Tibial nerve (tissue), 4 donors: ENCODE measurements at regions not wholly inside any gene's neighbourhood (a gene's known extent, or its start where the extent isn't known, plus 50 kb on each side); places are given as distances from the start of the nearest gene placed in this dataset.

Experiments used
- DNase-seq, 2 donors: peaks; one replicate each; pipeline ENCODE4 v3.0.0-alpha.2; 2019; ENCODE audit warnings: low spot score in 2 of 2
- H3K27ac ChIP-seq, 4 donors: fragments of 200-600 bp; sonication (generic) in 3 of 4; one replicate each; pipeline ENCODE4 v1.5.1; 2017 to 2019; ENCODE audit warnings: mild to moderate bottlenecking in 1 of 4
- H3K27me3 ChIP-seq, 2 donors: fragments of 200-600 bp; sonication (generic) in 1 of 2; one replicate each; pipeline versions ENCODE4 v1.5.1 to v1.6.0; 2017 to 2019
- H3K36me3 ChIP-seq, 3 donors: fragments of 200-600 bp; sonication (generic); one replicate each; pipeline ENCODE4 v1.5.1; 2018 to 2019
- H3K4me1 ChIP-seq, 4 donors: fragments of 200-600 bp; sonication (generic) in 3 of 4; one replicate each; pipeline ENCODE4 v1.5.1; 2017 to 2019
- H3K4me3 ChIP-seq, 4 donors: fragments of 200-600 bp; sonication (generic) in 3 of 4; one replicate each; pipeline ENCODE4 v1.5.1; 2017 to 2019; ENCODE audit warnings: mild to moderate bottlenecking in 1 of 4, moderate library complexity in 1 of 4
- H3K9me3 ChIP-seq, 4 donors: fragments of 200-600 bp; sonication (generic) in 3 of 4; one replicate each; pipeline ENCODE4 v1.5.1; 2017 to 2019
- EP300 ChIP-seq, 2 donors: sonication (generic); formaldehyde crosslinking; IDR thresholded peaks; one replicate each; pipeline ENCODE4 v1.6.1; 2017; ENCODE audit warnings: antibody characterized with exemption in 2 of 2, mild to moderate bottlenecking in 1 of 2
- POLR2A ChIP-seq, 2 donors: fragments of 450-650 bp; IDR thresholded peaks; one replicate each; pipeline ENCODE4 v1.6.1; 2017; ENCODE audit warnings: antibody characterized with exemption in 2 of 2, mild to moderate bottlenecking in 2 of 2, moderate library complexity in 2 of 2
- WGBS, 2 donors: methylation state at CpG; one replicate each; pipeline ENCODE4 v1.1.5; 2018; 5-methylcytosine and 5-hydroxymethylcytosine counted together
- TF ChIP-seq, protein P1 (sequence below), 5 experiments: fragments of 200-600 bp in 3 of 5; fragments of 450-650 bp in 2 of 5; sonication (generic) in 3 of 5; IDR thresholded peaks; one replicate each; pipeline ENCODE4 v1.5.1; 2016 to 2019; ENCODE audit warnings: antibody characterized with exemption in 5 of 5, mild to moderate bottlenecking in 3 of 5, moderate library complexity in 2 of 5

DNA sequence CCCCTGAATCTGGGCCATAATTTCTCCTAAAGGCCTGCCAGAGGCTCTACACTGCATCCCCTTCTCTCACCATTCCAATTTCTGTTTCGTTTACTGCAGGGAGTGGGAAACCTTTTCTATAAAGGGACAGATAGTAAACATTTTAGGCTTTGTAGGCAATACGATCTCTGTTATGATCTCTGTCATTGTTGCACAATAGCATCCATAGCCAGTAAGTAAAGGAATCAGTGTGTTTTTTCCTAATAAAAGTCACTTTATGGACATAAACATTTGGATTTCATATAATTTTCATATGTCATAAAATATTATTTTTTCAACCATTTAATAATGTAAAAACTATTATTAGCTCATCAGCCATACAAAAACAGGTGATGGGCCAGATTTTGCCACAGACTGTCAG lies 531.7 kb downstream of the DSC3 start:
- no peak for DNase-seq
- no peaks in the 10 kb centered on the region for H3K4me1 ChIP-seq
- no peaks in the 10 kb centered on the region for H3K36me3 ChIP-seq
- no peak overlapping the region for H3K27ac ChIP-seq
- no peak overlapping the region for H3K4me3 ChIP-seq
- WGBS, 2 donors: 64 to 79% methylated on average over 2 of the region's 2 CpGs
- no peak for TF ChIP-seq EP300 (IDR thresholded peaks at IDR 0.05)
- no peak for TF ChIP-seq POLR2A (IDR thresholded peaks at IDR 0.05)
- TF ChIP-seq, protein P1, sequence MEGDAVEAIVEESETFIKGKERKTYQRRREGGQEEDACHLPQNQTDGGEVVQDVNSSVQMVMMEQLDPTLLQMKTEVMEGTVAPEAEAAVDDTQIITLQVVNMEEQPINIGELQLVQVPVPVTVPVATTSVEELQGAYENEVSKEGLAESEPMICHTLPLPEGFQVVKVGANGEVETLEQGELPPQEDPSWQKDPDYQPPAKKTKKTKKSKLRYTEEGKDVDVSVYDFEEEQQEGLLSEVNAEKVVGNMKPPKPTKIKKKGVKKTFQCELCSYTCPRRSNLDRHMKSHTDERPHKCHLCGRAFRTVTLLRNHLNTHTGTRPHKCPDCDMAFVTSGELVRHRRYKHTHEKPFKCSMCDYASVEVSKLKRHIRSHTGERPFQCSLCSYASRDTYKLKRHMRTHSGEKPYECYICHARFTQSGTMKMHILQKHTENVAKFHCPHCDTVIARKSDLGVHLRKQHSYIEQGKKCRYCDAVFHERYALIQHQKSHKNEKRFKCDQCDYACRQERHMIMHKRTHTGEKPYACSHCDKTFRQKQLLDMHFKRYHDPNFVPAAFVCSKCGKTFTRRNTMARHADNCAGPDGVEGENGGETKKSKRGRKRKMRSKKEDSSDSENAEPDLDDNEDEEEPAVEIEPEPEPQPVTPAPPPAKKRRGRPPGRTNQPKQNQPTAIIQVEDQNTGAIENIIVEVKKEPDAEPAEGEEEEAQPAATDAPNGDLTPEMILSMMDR (IDR thresholded peaks at IDR 0.05): no peak
- H3K9me3 ChIP-seq: no peaks in the 10 kb centered on the region
- no peaks in the 10 kb centered on the region for H3K27me3 ChIP-seq

DNA sequence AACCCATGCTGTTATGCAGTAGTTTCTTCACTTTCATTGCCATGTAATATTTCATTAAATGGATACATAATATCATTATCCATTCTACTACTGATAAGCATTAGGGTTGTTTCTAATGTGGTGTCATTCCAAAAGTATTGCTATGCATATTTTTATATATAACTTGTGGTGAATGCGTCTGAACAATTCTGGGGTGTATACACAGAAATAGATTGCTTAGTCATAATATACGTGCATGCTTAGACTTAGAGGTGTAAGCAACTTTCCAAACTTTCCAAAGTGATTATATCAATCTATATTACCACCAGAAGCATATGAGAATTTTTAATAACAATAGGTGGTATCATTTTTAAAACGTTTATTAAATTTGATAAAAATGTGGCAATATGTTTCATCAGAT lies 540.9 kb downstream of the DSC3 start:
- TF ChIP-seq EP300 (IDR thresholded peaks at IDR 0.05): no peak
- 83% methylated on average over 3 of the region's 3 CpGs for WGBS, 2 donors

DNA sequence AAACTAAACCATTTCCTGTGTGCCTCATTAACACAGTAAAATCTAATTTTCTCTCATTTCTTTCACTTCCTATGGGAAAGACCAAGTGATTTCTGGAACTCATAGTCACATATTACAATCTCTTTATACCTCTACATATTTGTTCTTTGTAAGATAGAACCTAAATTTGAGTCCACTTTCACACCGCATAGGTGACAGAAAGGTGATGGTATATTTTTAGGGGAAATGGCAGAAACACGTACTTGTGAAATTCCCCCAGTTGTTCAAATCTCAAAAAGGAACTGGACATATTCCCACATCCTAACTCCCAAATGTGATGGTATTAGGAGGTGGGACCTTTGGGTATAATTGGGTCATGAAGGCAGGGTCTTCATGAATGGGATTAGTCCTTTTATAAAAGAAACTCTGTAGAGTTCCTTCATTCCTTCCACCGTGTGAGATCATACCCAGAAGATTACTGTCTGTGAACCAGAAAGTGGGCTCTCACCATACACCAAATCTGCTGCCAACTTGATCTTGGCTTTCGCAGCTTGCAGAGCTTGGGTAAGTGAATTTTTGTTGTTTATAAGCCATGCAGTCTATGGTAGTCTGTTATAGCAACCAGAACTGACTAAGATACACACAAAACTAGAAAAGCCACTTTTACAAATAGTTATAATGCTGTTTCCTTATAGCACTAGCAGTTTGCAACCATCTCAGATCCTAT lies 542.1 kb downstream of the DSC3 start:
- Histone ChIP-seq H3K27ac (no peak overlapping the region), H3K36me3 (no peaks in the 10 kb centered on the region), H3K9me3 (no peaks in the 10 kb centered on the region), H3K4me1 (no peaks in the 10 kb centered on the region), H3K4me3 (no peak overlapping the region), H3K27me3 (no peaks in the 10 kb centered on the region)
- WGBS, 2 donors: 82 to 89% methylated on average over 4 of the region's 4 CpGs
- no peak for DNase-seq
- TF ChIP-seq, protein P1 (IDR thresholded peaks at IDR 0.05): no peak
- TF ChIP-seq POLR2A (IDR thresholded peaks at IDR 0.05): no peak
- no peak for TF ChIP-seq EP300 (IDR thresholded peaks at IDR 0.05)

More for the DNA sequence above, 540.9 kb downstream of the DSC3 start:
- H3K27me3 ChIP-seq: no peaks in the 10 kb centered on the region
- no peak overlapping the region for H3K27ac ChIP-seq
- no peaks in the 10 kb centered on the region for H3K9me3 ChIP-seq
- no peak for DNase-seq
- H3K36me3 ChIP-seq: no peaks in the 10 kb centered on the region
- H3K4me3 ChIP-seq: no peak overlapping the region
- H3K4me1 ChIP-seq: no peaks in the 10 kb centered on the region

DNA sequence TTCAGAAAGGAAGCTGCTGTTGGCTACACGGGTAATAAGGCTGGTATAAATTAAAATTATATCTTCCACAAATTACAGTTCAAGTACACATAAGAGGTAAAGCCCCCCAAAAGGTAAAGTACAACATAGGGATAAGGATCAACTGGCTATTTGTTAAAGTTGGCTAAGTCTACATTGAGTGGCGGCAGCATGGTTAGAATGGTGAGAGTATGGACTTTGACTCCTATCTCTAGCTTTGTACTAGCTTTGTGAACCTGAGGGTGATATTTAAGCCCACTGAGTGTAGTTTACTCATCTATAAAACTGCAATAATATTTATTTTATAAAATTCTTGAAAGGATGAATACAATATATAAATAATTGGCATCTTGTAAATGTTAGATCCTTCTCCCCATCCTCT lies 542.8 kb downstream of the DSC3 start:
- DNase-seq: no peak
- Histone ChIP-seq H3K27me3 (no peaks in the 10 kb centered on the region), H3K4me1 (no peaks in the 10 kb centered on the region), H3K9me3 (no peaks in the 10 kb centered on the region), H3K36me3 (no peaks in the 10 kb centered on the region), H3K27ac (no peak overlapping the region), H3K4me3 (no peak overlapping the region)
- WGBS, 2 donors: 92% methylated on average over 2 of the region's 2 CpGs
- TF ChIP-seq POLR2A (IDR thresholded peaks at IDR 0.05): no peak
- no peak for TF ChIP-seq EP300 (IDR thresholded peaks at IDR 0.05)
- TF ChIP-seq, protein P1 (IDR thresholded peaks at IDR 0.05): no peak

DNA sequence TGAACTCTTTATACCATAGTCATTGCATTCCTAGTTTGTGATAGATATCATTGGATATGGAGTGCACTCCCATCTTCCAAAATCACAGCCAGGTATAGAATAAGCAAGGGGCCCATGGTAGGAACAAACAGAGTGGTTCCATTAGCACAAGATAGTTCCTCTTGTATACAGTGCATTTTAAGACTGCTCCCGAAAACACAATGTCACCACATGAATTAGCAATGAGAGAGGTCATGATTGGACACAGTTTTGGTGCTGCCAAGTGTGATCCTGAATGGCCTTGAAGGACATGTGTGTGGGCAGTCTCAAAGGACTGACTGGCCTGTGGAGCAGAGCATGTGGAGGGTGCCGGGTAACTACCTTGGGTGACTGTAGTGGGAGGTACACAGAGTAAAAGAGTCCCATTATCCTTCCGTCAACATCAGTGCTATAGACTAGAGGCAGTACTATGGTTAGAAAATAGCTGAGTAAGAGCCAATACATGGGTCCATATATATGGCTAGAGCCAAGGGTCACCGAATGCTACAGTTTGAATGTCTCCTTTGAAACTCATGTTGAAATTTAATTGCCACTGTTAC lies 549.9 kb downstream of the DSC3 start:
- Histone ChIP-seq H3K9me3 (no peaks in the 10 kb centered on the region), H3K27ac (no peak overlapping the region), H3K36me3 (no peaks in the 10 kb centered on the region), H3K4me3 (no peak overlapping the region), H3K27me3 (no peaks in the 10 kb centered on the region), H3K4me1 (no peaks in the 10 kb centered on the region)
- 92 to 98% methylated on average over 4 of the region's 4 CpGs for WGBS, 2 donors
- TF ChIP-seq, protein P1 (IDR thresholded peaks at IDR 0.05): no peak
- TF ChIP-seq EP300 (IDR thresholded peaks at IDR 0.05): no peak
- TF ChIP-seq POLR2A (IDR thresholded peaks at IDR 0.05): no peak
- DNase-seq: no peak
